A673 (cell line): ENCODE measurements at regions not wholly inside any gene's neighbourhood (a gene's known extent, or its start where the extent isn't known, plus 50 kb on each side); places are given as distances from the start of the nearest gene placed in this dataset.

Source experiments
- CTCF ChIP-seq: fragments of 300-800, 200-600 bp; sonication (generic); conservative IDR thresholded peaks from 2 replicates; pipeline ENCODE4 v1.5.1; 2017; ENCODE audit warnings: low read depth, mild to moderate bottlenecking, antibody characterized with exemption, low read length, moderate library complexity, mixed read lengths
- EZH2 ChIP-seq: fragments of 200-600 bp; sonication (generic); IDR thresholded peaks from 2 replicates; pipeline ENCODE4 v1.6.1; 2017; ENCODE audit warnings: borderline replicate concordance, low read depth, mild to moderate bottlenecking, mixed read lengths, antibody characterized with exemption, low read length; ENCODE audit not compliant: poor library complexity, severe bottlenecking

- TF ChIP-seq CTCF: no peak
- TF ChIP-seq EZH2: no peak
These were observed 227.7 kb upstream of the HES1 start for GRCh38 chr3:193908181-193908744.
